ENCODE measurements at regions not wholly inside any gene's neighbourhood (a gene's known extent, or its start where the extent isn't known, plus 50 kb on each side); places are given as distances from the start of the nearest gene placed in this dataset.
"Not testable (repeated sequence)": the region's sequence is repeated elsewhere in the genome, so short reads cannot be mapped to it uniquely, and the experiment has no call there.

DNA sequence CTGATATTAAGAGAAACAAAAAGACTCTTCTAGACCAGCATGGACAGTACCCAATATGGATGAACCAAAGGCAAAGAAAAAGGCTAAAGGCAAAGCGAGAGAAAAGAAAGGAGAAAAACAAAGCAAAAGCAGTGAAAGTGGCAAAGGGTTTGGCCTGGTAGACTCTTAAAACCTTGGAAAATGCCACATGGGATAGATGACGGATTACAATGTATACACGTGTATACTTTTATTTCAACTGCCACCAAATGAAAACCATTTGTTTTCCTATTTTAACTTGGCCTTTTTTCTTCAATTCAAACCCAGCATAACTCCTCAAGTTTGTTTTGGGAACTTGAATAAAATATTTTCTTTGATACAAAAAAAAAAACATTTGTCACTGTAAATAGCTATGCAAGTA, 354.3 kb downstream of the PAX3 start:
- not testable (repeated sequence) for TF ChIP-seq CTCF (IDR thresholded peaks at IDR 0.05 in 8 of 11, conservative IDR thresholded peaks at IDR 0.05 in 3 of 11); POLR2A (IDR thresholded peaks at IDR 0.05)
